ENCODE measurements at regions not wholly inside any gene's neighbourhood (a gene's known extent, or its start where the extent isn't known, plus 50 kb on each side); places are given as distances from the start of the nearest gene placed in this dataset.
"Not testable (repeated sequence)": the region's sequence is repeated elsewhere in the genome, so short reads cannot be mapped to it uniquely, and the experiment has no call there.

DNA sequence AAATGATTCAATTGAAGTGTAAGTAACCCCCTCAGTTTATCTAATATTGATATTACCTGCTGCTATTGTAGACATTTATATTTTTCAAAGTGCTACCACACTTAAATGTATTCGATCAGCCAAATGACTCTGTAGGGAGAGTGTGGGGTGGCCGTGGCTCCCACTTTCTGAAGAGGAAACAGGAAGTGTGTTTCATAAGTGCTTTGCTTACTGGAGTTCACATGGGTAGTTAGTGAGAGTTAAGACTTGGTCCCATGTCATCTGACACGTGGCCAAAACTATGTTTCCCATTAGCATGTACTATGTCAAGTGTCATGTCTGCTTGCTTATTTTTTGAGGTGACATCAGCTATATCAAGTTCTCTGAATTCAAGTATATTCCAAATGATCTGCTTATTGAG, 308.1 kb upstream of the GATB start:
- H3K4me1 ChIP-seq (ENCODE audit: insufficient read depth, low read length), result no peaks in the 10 kb centered on the region
- H3K27ac ChIP-seq (ENCODE audit: low read depth, low read length), result no peak overlapping the region
- H3K36me3 ChIP-seq (ENCODE audit: insufficient read depth, low read length), result no peaks in the 10 kb centered on the region

DNA sequence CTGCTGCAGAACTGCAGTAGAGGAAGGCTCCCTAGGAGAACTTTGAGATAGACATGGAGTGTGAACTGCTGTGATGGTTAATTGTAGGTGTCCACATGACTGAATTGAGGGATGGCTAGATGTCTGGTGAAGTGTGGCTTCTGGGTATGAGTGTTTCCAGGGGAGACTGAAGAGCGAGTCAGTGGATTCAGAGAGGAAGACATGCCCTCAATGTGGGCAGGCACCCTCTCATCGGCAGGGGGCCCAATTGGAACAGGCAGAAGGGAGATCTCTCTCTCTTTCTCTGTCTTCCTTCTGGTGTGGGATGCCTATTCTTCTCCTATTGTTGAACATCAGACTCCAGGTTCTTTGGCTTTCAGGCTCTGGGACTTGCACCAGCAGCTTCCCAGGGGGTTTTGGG, 304.7 kb upstream of the GATB start:
- Histone ChIP-seq H3K4me3 (ENCODE audit: low read depth in 1 of 2, low read length in 2 of 2) (no peak overlapping the region), H3K27ac (ENCODE audit: low read depth, low read length) (no peak overlapping the region), H3K9ac (ENCODE audit: low read length) (no peak overlapping the region), H3K9me3 (ENCODE audit: low read length) (no peaks in the 10 kb centered on the region), H3K36me3 (ENCODE audit: insufficient read depth, low read length) (no peaks in the 10 kb centered on the region), H3K4me1 (ENCODE audit: insufficient read depth, low read length) (no peaks in the 10 kb centered on the region), H3K27me3 (ENCODE audit: control insufficient read depth in 1 of 2, insufficient read depth in 2 of 2, low read length in 2 of 2) (no peaks in the 10 kb centered on the region)

More for the DNA sequence above, 308.1 kb upstream of the GATB start:
- Histone ChIP-seq H3K4me3 (ENCODE audit: low read depth in 1 of 2, low read length in 2 of 2) (no peak overlapping the region), H3K27me3 (ENCODE audit: control insufficient read depth in 1 of 2, insufficient read depth in 2 of 2, low read length in 2 of 2) (no peaks in the 10 kb centered on the region), H3K9ac (ENCODE audit: low read length) (no peak overlapping the region), H3K9me3 (ENCODE audit: low read length) (no peaks in the 10 kb centered on the region)

DNA sequence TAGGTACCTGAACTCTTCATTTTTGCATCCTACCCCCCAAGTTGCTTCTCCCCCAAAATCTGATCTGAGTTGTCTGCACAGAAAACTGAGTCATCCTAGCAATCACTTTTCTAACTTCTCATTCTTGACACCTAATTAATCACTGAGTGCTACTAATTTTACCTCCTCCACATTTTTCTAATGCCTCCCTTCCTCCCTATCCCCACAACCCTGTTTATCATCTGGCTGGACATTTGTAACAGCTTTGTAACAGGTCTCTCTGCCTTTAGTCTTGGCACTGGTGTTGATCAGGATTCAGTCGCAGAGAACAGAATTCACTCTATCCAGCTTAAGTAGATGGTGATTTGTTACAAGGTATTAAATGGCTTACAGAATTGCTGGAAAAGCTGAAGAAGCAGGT, 303.9 kb upstream of the GATB start:
- no peaks in the 10 kb centered on the region for H3K9me3 ChIP-seq (ENCODE audit: low read length)
- H3K4me3 ChIP-seq (ENCODE audit: low read depth in 1 of 2, low read length in 2 of 2), result no peak overlapping the region
- H3K27me3 ChIP-seq (ENCODE audit: control insufficient read depth in 1 of 2, insufficient read depth in 2 of 2, low read length in 2 of 2), result no peaks in the 10 kb centered on the region
- H3K9ac ChIP-seq (ENCODE audit: low read length), result no peak overlapping the region
- H3K4me1 ChIP-seq (ENCODE audit: insufficient read depth, low read length), result no peaks in the 10 kb centered on the region
- no peaks in the 10 kb centered on the region for H3K36me3 ChIP-seq (ENCODE audit: insufficient read depth, low read length)
- H3K27ac ChIP-seq (ENCODE audit: low read depth, low read length), result no peak overlapping the region

DNA sequence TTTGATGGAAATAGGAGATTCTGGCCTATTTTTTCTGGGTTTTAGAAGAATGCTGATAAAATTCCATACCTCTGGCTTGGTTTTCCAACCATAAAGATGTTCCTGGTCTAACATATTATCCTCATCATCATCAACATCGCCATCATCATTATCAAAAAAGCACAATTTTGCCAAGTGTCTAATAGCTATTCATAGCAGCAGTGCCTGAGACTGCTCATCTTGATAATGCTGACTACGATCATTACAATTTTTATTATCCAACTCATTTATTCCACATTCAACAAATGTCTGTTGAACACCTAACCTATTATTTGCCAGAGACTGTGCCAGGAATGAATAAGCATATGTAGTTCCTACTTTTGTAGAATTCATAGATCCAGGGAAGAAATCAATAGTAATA, 303.5 kb upstream of the GATB start:
- no peak overlapping the region for H3K9ac ChIP-seq (ENCODE audit: low read length)
- no peaks in the 10 kb centered on the region for H3K9me3 ChIP-seq (ENCODE audit: low read length)
- no peak overlapping the region for H3K27ac ChIP-seq (ENCODE audit: low read depth, low read length)
- no peaks in the 10 kb centered on the region for H3K36me3 ChIP-seq (ENCODE audit: insufficient read depth, low read length)
- no peaks in the 10 kb centered on the region for H3K27me3 ChIP-seq (ENCODE audit: control insufficient read depth in 1 of 2, insufficient read depth in 2 of 2, low read length in 2 of 2)
- no peak overlapping the region for H3K4me3 ChIP-seq (ENCODE audit: low read depth in 1 of 2, low read length in 2 of 2)
- no peaks in the 10 kb centered on the region for H3K4me1 ChIP-seq (ENCODE audit: insufficient read depth, low read length)

DNA sequence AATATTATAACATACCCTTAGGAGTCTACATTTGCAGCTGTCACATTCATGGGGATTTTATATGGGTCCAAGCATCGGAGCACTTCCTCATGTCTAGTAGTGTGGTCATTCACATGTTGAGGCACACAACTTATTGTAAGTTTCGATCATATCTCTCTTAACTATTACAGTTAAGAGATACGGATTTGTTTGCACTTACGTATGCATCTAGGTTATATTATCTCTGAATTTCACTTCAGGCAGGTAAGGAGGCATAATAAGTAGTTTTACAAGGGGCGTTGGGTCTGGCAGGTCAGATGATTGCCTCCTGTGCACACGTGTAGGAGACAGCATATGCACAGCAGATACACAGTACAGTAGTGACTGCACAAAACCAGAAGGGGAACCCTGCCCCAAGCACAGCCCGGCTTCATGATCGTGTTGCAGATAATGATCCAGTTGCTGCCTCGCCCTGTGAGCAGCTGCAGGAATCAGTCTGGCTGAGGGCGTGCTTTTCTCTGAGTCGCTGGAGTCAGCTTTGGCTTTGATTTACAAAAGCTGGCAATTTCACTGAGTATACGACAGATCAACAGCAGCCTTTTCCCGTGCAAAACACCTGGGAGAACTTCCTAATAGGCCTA, 302.9 kb upstream of the GATB start:
- Histone ChIP-seq H3K36me3 (ENCODE audit: insufficient read depth, low read length) (no peaks in the 10 kb centered on the region), H3K4me1 (ENCODE audit: insufficient read depth, low read length) (no peaks in the 10 kb centered on the region), H3K9ac (ENCODE audit: low read length) (no peak overlapping the region), H3K9me3 (ENCODE audit: low read length) (no peaks in the 10 kb centered on the region), H3K27me3 (ENCODE audit: control insufficient read depth in 1 of 2, insufficient read depth in 2 of 2, low read length in 2 of 2) (no peaks in the 10 kb centered on the region), H3K27ac (ENCODE audit: low read depth, low read length) (no peak overlapping the region), H3K4me3 (ENCODE audit: low read depth in 1 of 2, low read length in 2 of 2) (no peak overlapping the region)

DNA sequence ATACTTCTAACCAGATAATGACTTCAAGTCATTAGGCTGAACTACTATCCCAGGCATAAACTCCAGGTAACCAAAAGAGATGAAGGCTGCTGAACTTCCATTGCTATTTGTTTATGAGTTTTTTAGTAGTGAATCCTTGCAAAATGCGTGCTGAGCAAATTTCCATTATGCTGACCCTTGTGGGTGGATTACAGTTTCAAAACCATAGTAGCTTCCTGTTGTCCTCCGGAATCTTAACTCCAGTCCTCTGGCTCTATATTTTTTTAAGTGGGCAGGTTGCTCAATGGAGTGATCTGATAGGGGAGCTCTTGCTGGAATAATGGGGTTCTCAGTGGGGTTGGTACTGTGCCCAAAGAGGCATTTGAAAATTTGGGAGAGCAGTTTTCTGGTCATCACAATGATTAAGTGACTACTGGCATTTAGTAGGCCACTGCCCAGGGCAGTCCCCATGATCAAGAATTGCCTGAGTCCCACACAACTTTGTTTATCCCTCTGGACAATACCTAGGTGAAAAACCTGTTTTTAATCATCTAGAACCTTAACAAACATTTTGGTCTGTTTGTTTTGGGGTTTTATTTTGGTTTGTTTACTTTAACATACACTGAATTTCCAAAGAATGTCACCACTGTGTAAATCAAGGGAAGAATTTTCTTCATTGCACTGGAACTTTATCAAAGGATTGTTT, 302.3 kb upstream of the GATB start:
- H3K36me3 ChIP-seq (ENCODE audit: insufficient read depth, low read length), result no peaks in the 10 kb centered on the region
- no peak overlapping the region for H3K9ac ChIP-seq (ENCODE audit: low read length)
- H3K4me3 ChIP-seq (ENCODE audit: low read depth in 1 of 2, low read length in 2 of 2), result no peak overlapping the region
- H3K4me1 ChIP-seq (ENCODE audit: insufficient read depth, low read length), result no peaks in the 10 kb centered on the region
- H3K27me3 ChIP-seq (ENCODE audit: control insufficient read depth in 1 of 2, insufficient read depth in 2 of 2, low read length in 2 of 2), result no peaks in the 10 kb centered on the region
- H3K9me3 ChIP-seq (ENCODE audit: low read length), result no peaks in the 10 kb centered on the region
- no peak overlapping the region for H3K27ac ChIP-seq (ENCODE audit: low read depth, low read length)

DNA sequence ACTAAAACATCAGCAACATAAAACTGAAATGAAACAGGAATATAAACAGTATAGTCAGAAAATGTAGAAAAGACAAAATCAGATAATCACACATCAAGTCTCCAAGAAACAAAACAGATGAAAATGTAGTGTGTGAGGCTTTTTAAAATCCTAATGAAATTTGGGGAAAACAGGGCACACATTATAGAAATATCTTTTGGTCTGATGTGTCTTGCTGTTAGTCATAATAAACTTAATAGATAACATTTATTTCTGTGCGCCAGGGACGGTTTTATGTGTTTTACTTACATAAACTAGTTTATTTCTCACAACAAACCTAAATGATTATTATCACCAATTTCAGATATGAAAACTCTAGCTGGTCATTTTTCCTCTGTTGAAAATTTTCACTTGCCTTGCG, 293.9 kb upstream of the GATB start:
- Histone ChIP-seq H3K27ac (ENCODE audit: low read depth, low read length) (no peak overlapping the region), H3K27me3 (ENCODE audit: control insufficient read depth in 1 of 2, insufficient read depth in 2 of 2, low read length in 2 of 2) (no peaks in the 10 kb centered on the region), H3K4me3 (ENCODE audit: low read depth in 1 of 2, low read length in 2 of 2) (no peak overlapping the region), H3K9me3 (ENCODE audit: low read length) (no peaks in the 10 kb centered on the region), H3K4me1 (ENCODE audit: insufficient read depth, low read length) (no peaks in the 10 kb centered on the region), H3K9ac (ENCODE audit: low read length) (no peak overlapping the region), H3K36me3 (ENCODE audit: insufficient read depth, low read length) (no peaks in the 10 kb centered on the region)

DNA sequence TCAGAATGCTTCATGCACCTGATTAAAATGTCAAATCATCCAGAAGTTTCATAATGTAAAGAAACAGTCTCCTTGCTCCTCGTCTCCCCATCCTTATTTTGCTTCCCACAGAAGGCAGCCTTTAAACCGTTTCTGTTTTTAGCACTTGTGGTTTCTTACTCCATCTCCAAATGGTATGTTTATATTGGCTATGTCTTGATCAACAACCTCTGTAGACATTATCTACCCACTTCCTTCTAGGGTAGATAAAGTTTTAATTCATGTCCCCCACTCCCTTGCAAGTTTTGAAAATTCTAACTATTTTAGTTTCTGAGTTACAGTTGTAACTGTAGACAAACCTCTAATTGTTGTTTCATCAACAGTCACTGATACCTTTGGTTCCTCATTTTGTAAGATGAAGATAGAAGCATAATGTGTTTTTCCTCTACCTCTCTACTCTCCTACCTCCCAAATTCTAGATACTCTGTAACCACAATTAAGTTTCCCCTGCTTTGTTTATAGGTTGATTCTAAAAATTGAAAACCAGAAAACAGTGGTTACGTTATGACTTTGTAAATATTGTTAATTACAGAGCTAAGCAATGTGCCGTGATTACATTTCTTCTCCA, 291.7 kb upstream of the GATB start:
- Histone ChIP-seq H3K27me3 (ENCODE audit: control insufficient read depth in 1 of 2, insufficient read depth in 2 of 2, low read length in 2 of 2) (no peaks in the 10 kb centered on the region), H3K36me3 (ENCODE audit: insufficient read depth, low read length) (no peaks in the 10 kb centered on the region), H3K9ac (ENCODE audit: low read length) (no peak overlapping the region), H3K27ac (ENCODE audit: low read depth, low read length) (no peak overlapping the region), H3K4me3 (ENCODE audit: low read depth in 1 of 2, low read length in 2 of 2) (no peak overlapping the region), H3K9me3 (ENCODE audit: low read length) (no peaks in the 10 kb centered on the region), H3K4me1 (ENCODE audit: insufficient read depth, low read length) (no peaks in the 10 kb centered on the region)

DNA sequence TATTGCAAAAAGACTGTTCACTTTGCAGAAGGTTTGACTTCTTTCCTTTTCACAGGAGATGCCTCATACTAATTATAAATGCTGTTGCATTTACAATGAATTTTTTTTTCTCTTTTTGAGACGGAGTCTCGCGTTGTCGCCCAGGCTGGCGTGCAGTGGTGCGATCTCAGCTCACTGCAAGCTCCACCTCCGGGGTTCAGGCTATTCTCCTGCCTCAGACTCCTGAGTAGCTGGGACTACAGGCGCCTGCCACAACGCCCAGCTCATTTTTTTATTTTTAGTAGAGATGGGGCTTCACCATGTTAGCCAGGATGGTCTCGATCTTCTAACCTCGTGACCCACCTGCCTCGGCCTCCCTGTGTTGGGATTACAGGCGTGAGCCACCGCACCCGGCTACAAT, 290.5 kb upstream of the GATB start:
- H3K4me3 ChIP-seq (ENCODE audit: low read depth in 1 of 2, low read length in 2 of 2); H3K27ac ChIP-seq (ENCODE audit: low read depth, low read length); H3K9me3 ChIP-seq (ENCODE audit: low read length); H3K4me1 ChIP-seq (ENCODE audit: insufficient read depth, low read length); H3K27me3 ChIP-seq (ENCODE audit: control insufficient read depth in 1 of 2, insufficient read depth in 2 of 2, low read length in 2 of 2); H3K36me3 ChIP-seq (ENCODE audit: insufficient read depth, low read length); H3K9ac ChIP-seq (ENCODE audit: low read length): not testable (repeated sequence)

DNA sequence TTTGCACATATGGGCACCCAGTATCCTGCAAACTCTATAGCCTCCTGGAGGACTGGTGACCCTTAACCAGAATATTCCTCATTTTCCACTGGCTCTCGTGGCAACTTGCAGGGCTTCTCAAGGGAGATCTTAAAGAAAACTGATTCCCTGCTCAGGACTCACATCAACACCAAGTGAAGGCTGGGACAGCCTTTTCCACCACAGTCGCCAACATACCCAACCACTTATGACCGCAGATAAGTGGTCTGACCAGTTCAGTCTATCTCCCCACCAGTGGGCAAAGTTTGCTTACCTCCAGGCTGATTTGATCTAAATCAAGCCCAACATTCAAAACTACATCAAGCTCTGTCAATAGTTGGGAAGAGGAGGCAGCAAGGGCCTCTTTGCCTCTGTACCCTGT, 289.3 kb upstream of the GATB start:
- Histone ChIP-seq H3K9me3 (ENCODE audit: low read length) (no peaks in the 10 kb centered on the region), H3K4me1 (ENCODE audit: insufficient read depth, low read length) (no peaks in the 10 kb centered on the region), H3K4me3 (ENCODE audit: low read depth in 1 of 2, low read length in 2 of 2) (no peak overlapping the region), H3K27ac (ENCODE audit: low read depth, low read length) (no peak overlapping the region), H3K27me3 (ENCODE audit: control insufficient read depth in 1 of 2, insufficient read depth in 2 of 2, low read length in 2 of 2) (peaks cover 0 to 8% of the 10 kb centered on the region in 2 donors), H3K36me3 (ENCODE audit: insufficient read depth, low read length) (no peaks in the 10 kb centered on the region), H3K9ac (ENCODE audit: low read length) (no peak overlapping the region)

DNA sequence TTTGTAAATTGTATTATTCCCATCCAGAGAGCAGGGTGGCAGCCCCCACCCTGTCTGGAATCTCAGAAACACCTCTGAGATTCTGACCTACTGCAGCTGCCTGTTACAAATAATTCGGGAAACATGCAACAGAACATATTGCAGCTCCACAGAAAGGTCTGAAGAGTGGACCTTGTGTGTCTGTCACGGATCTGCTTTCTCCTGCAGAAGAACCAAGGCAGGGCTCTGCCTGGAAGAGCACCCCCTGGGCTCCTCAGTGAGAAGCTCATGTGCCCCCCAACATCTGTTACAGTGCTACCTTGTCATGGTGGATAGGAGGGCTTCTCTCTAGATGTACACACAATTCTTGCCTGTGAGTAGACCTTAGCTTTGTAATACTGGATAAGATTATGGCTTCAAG, 286.6 kb upstream of the GATB start:
- Histone ChIP-seq H3K27me3 (ENCODE audit: control insufficient read depth in 1 of 2, insufficient read depth in 2 of 2, low read length in 2 of 2) (peaks cover 0 to 8% of the 10 kb centered on the region in 2 donors), H3K27ac (ENCODE audit: low read depth, low read length) (no peak overlapping the region), H3K4me3 (ENCODE audit: low read depth in 1 of 2, low read length in 2 of 2) (no peak overlapping the region), H3K9ac (ENCODE audit: low read length) (no peak overlapping the region), H3K36me3 (ENCODE audit: insufficient read depth, low read length) (no peaks in the 10 kb centered on the region), H3K9me3 (ENCODE audit: low read length) (no peaks in the 10 kb centered on the region), H3K4me1 (ENCODE audit: insufficient read depth, low read length) (no peaks in the 10 kb centered on the region)
